GM10266 (cell line): ENCODE measurements at regions not wholly inside any gene's neighbourhood (a gene's known extent, or its start where the extent isn't known, plus 50 kb on each side); places are given as distances from the start of the nearest gene placed in this dataset.

Experiments
- DNase-seq: peaks from one replicate; pipeline ENCODE4 v3.0.0; 2012; ENCODE audit errors: extremely low spot score
- CTCF ChIP-seq: IDR thresholded peaks from 2 replicates; pipeline ENCODE4 v1.5.1; 2012; ENCODE audit warnings: mild to moderate bottlenecking, low read depth; ENCODE audit not compliant: control insufficient read depth, insufficient read depth; ENCODE audit errors: missing control alignments

- no peak for DNase-seq
- TF ChIP-seq CTCF, result no peak
Measured at GRCh38 chr5:71993600-71993999, 113.7 kb upstream of the MAP1B start.

GRCh38 chr5:71996789-71997188 is 110.5 kb upstream of the MAP1B start:
- no peak for DNase-seq
- no peak for TF ChIP-seq CTCF

GRCh38 chr5:71998746-71999145 is 108.5 kb upstream of the MAP1B start:
- TF ChIP-seq CTCF, result no peak
- no peak for DNase-seq

GRCh38 chr5:72000707-72001106 is 106.6 kb upstream of the MAP1B start:
- TF ChIP-seq CTCF, result no peak
- no peak for DNase-seq

GRCh38 chr5:72005671-72006070 is 101.6 kb upstream of the MAP1B start:
- TF ChIP-seq CTCF, result no peak
- DNase-seq, result no peak

- DNase-seq, result no peak
- TF ChIP-seq CTCF, result no peak
Measured at GRCh38 chr5:72006361-72006760, 100.9 kb upstream of the MAP1B start.

- no peak for DNase-seq
- no peak for TF ChIP-seq CTCF
Measured at GRCh38 chr5:72007336-72008111, 99.8 kb upstream of the MAP1B start.
